Testis (tissue), 2 donors: ENCODE measurements at regions not wholly inside any gene's neighbourhood (a gene's known extent, or its start where the extent isn't known, plus 50 kb on each side); places are given as distances from the start of the nearest gene placed in this dataset.

Experiments
- POLR2A ChIP-seq: fragments of 450-650 bp; IDR thresholded peaks from one replicate; pipeline ENCODE4 v1.6.1; 2017; ENCODE audit warnings: antibody characterized with exemption, mild to moderate bottlenecking, moderate library complexity
- TF ChIP-seq, protein P1 (sequence below), 3 experiments: fragments of 450-650 bp in 2 of 3; fragments of 200-600 bp in 1 of 3; sonication (generic) in 1 of 3; IDR thresholded peaks; one replicate each; pipeline ENCODE4 v1.5.1; 2016 to 2019; ENCODE audit warnings: antibody characterized with exemption in 3 of 3, mild to moderate bottlenecking in 2 of 3, moderate library complexity in 1 of 3

DNA sequence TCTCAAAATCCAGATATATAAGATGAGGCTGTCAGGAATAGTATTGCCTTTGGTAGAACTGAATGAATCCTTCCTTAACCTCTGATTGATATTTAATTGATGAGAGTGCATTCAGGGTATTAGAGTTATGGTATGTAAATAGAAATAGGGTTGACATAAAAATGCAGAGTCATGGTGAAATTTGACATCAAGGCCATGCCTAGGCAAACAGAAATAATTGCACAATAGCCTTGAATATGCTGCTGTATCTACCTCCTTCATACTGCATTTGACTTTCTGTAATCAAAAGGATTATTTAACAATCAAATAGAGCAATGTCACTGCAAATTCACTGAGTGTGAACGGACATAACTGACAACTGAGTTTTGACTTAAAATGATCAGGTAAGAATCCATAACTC is 1316.3 kb downstream of the STIM2 start:
- TF ChIP-seq, protein P1, sequence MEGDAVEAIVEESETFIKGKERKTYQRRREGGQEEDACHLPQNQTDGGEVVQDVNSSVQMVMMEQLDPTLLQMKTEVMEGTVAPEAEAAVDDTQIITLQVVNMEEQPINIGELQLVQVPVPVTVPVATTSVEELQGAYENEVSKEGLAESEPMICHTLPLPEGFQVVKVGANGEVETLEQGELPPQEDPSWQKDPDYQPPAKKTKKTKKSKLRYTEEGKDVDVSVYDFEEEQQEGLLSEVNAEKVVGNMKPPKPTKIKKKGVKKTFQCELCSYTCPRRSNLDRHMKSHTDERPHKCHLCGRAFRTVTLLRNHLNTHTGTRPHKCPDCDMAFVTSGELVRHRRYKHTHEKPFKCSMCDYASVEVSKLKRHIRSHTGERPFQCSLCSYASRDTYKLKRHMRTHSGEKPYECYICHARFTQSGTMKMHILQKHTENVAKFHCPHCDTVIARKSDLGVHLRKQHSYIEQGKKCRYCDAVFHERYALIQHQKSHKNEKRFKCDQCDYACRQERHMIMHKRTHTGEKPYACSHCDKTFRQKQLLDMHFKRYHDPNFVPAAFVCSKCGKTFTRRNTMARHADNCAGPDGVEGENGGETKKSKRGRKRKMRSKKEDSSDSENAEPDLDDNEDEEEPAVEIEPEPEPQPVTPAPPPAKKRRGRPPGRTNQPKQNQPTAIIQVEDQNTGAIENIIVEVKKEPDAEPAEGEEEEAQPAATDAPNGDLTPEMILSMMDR (IDR thresholded peaks at IDR 0.05): no peak
- no peak for TF ChIP-seq POLR2A
